ENCODE measurements at regions not wholly inside any gene's neighbourhood (a gene's known extent, or its start where the extent isn't known, plus 50 kb on each side); places are given as distances from the start of the nearest gene placed in this dataset.

- no peak for DNase-seq (ENCODE audit: low read depth)
- in situ Hi-C loops (cut with HindIII; ENCODE audit: low sequenced_read_pairs) = no loop called here
- TF ChIP-seq, protein P1, sequence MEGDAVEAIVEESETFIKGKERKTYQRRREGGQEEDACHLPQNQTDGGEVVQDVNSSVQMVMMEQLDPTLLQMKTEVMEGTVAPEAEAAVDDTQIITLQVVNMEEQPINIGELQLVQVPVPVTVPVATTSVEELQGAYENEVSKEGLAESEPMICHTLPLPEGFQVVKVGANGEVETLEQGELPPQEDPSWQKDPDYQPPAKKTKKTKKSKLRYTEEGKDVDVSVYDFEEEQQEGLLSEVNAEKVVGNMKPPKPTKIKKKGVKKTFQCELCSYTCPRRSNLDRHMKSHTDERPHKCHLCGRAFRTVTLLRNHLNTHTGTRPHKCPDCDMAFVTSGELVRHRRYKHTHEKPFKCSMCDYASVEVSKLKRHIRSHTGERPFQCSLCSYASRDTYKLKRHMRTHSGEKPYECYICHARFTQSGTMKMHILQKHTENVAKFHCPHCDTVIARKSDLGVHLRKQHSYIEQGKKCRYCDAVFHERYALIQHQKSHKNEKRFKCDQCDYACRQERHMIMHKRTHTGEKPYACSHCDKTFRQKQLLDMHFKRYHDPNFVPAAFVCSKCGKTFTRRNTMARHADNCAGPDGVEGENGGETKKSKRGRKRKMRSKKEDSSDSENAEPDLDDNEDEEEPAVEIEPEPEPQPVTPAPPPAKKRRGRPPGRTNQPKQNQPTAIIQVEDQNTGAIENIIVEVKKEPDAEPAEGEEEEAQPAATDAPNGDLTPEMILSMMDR (IDR thresholded peaks at IDR 0.05; ENCODE audit: low read depth, low read length, missing control alignments) = no peak
- H3K4me3 ChIP-seq (ENCODE audit: low read depth, low read length) = no peak overlapping the region
These were observed 92.6 kb upstream of the MYRIP start for GRCh38 chr3:39716849-39717248.

GRCh38 chr3:39718674-39719595 is 90.5 kb upstream of the MYRIP start:
- DNase-seq (ENCODE audit: low read depth) = peak; percentile 4
- in situ Hi-C loops (cut with HindIII; ENCODE audit: low sequenced_read_pairs) = no loop called here
- TF ChIP-seq, protein P1 (IDR thresholded peaks at IDR 0.05; ENCODE audit: low read depth, low read length, missing control alignments) = no peak

DNA sequence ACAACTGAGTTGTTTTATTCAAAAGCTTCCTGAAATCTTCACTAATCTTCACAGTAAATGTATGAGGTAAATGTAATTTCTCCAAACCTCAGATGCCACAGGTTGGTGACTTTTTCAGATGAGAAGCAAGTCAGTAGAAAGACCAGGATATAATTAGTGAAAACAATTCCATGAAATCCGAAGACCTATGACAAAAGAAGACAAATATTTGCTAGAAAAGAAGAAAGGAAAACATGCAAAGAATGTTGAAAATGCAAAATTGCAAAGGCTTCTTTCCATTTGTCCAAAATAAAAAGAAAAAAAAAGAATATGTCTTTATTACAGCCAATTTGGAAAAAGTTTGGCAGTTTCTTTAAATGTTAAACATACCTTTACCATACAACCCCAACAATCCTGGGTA is 88.3 kb upstream of the MYRIP start:
- no peak for DNase-seq (ENCODE audit: low read depth)
- no peak overlapping the region for H3K4me3 ChIP-seq (ENCODE audit: low read depth, low read length)
- in situ Hi-C loops (cut with HindIII; ENCODE audit: low sequenced_read_pairs) = no loop called here
- TF ChIP-seq, protein P1 (IDR thresholded peaks at IDR 0.05; ENCODE audit: low read depth, low read length, missing control alignments) = no peak

More at GRCh38 chr3:39718674-39719595, 90.5 kb upstream of the MYRIP start:
- H3K4me3 ChIP-seq (ENCODE audit: low read depth, low read length) = no peak overlapping the region

GRCh38 chr3:39724233-39724846 is 85.1 kb upstream of the MYRIP start:
- no peak for DNase-seq (ENCODE audit: low read depth)
- TF ChIP-seq, protein P1 (IDR thresholded peaks at IDR 0.05; ENCODE audit: low read depth, low read length, missing control alignments) = peak; percentile 38
- H3K4me3 ChIP-seq (ENCODE audit: low read depth, low read length) = no peak overlapping the region
- in situ Hi-C loops (cut with HindIII; ENCODE audit: low sequenced_read_pairs) = no loop called here

- TF ChIP-seq, protein P1 (IDR thresholded peaks at IDR 0.05; ENCODE audit: low read depth, low read length, missing control alignments) = no peak
- no peak overlapping the region for H3K4me3 ChIP-seq (ENCODE audit: low read depth, low read length)
- in situ Hi-C loops (cut with HindIII; ENCODE audit: low sequenced_read_pairs) = no loop called here
- DNase-seq (ENCODE audit: low read depth) = no peak
These were observed 84.1 kb upstream of the MYRIP start for GRCh38 chr3:39725321-39725720.

GRCh38 chr3:39727415-39727814 is 82.0 kb upstream of the MYRIP start:
- DNase-seq (ENCODE audit: low read depth) = no peak
- TF ChIP-seq, protein P1 (IDR thresholded peaks at IDR 0.05; ENCODE audit: low read depth, low read length, missing control alignments) = no peak
- in situ Hi-C loops (cut with HindIII; ENCODE audit: low sequenced_read_pairs) = no loop called here
- H3K4me3 ChIP-seq (ENCODE audit: low read depth, low read length) = no peak overlapping the region
